ENCODE measurements at regions not wholly inside any gene's neighbourhood (a gene's known extent, or its start where the extent isn't known, plus 50 kb on each side); places are given as distances from the start of the nearest gene placed in this dataset.
"Not testable (repeated sequence)": the region's sequence is repeated elsewhere in the genome, so short reads cannot be mapped to it uniquely, and the experiment has no call there.

DNA sequence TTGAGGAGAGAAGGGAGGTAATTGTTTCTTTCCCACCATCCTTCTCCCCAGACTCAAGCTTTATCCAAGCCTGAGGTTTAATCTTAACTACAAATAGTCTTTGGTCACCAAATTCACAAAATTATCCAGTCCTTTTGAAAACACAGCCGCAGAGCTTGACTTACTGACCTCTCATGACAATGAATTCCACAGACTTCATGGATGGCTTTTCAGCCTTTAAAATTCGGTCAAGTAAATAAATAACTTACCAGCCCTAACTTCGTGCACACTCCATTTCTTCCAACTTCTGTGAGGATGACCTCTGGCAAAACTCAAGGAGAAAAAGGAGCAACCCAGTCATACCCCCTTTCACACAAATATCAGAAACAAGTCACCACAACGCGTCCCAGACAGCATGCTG, 137.0 kb upstream of the CDKN3 start:
- no peaks in the 10 kb centered on the region for H3K9me3 ChIP-seq (ENCODE audit: control insufficient read depth, low read depth, low read length)
- no peaks in the 10 kb centered on the region for H3K27me3 ChIP-seq (ENCODE audit: control insufficient read depth, extremely low read depth, insufficient read depth, low read length)
- H3K9ac ChIP-seq (ENCODE audit: control insufficient read depth, extremely low read depth, insufficient read depth, low read length) = no peak overlapping the region
- no peaks in the 10 kb centered on the region for H3K36me3 ChIP-seq (ENCODE audit: control insufficient read depth in 2 of 2, extremely low read depth in 1 of 2, insufficient read depth in 2 of 2, low read length in 2 of 2)
- H3K4me1 ChIP-seq (ENCODE audit: control insufficient read depth, extremely low read depth, insufficient read depth, low read length) = no peaks in the 10 kb centered on the region
- dilution Hi-C loops (cut with MboI; ENCODE audit: extremely low pct_ligation_motif_present, low sequenced_read_pairs) = no loop called here
- H3K4me2 ChIP-seq (ENCODE audit: control insufficient read depth, extremely low read depth, insufficient read depth, low read depth, low read length) = no peak overlapping the region
- FAIRE-seq (no peak), DNase-seq (ENCODE audit: low read depth, low spot score) (no peak)
- H3K79me2 ChIP-seq (ENCODE audit: control insufficient read depth, insufficient read depth, low read length) = no peaks in the 10 kb centered on the region
- H2AFZ ChIP-seq (ENCODE audit: control insufficient read depth, low read length) = no peak overlapping the region
- no peaks in the 10 kb centered on the region for H3K9me1 ChIP-seq (ENCODE audit: control insufficient read depth, extremely low read depth, insufficient read depth, low read length)
- H3K4me3 ChIP-seq (ENCODE audit: control insufficient read depth in 2 of 3, extremely low read depth in 1 of 3, insufficient read depth in 2 of 3, low read depth in 1 of 3, low read length in 3 of 3) = no peak overlapping the region
- TF ChIP-seq, protein P1, sequence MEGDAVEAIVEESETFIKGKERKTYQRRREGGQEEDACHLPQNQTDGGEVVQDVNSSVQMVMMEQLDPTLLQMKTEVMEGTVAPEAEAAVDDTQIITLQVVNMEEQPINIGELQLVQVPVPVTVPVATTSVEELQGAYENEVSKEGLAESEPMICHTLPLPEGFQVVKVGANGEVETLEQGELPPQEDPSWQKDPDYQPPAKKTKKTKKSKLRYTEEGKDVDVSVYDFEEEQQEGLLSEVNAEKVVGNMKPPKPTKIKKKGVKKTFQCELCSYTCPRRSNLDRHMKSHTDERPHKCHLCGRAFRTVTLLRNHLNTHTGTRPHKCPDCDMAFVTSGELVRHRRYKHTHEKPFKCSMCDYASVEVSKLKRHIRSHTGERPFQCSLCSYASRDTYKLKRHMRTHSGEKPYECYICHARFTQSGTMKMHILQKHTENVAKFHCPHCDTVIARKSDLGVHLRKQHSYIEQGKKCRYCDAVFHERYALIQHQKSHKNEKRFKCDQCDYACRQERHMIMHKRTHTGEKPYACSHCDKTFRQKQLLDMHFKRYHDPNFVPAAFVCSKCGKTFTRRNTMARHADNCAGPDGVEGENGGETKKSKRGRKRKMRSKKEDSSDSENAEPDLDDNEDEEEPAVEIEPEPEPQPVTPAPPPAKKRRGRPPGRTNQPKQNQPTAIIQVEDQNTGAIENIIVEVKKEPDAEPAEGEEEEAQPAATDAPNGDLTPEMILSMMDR (optimal IDR thresholded peaks at IDR 0.05 in 1 of 3, IDR thresholded peaks at IDR 0.05 in 1 of 3, conservative IDR thresholded peaks at IDR 0.05 in 1 of 3; ENCODE audit: extremely low read depth in 1 of 3, insufficient read depth in 2 of 3, low read length in 3 of 3) = no peak
- no peak for TF ChIP-seq EZH2 (IDR thresholded peaks at IDR 0.05; ENCODE audit: low read length)
- H4K20me1 ChIP-seq (ENCODE audit: control insufficient read depth, extremely low read depth, insufficient read depth, low read length) = no peaks in the 10 kb centered on the region
- no peak overlapping the region for H3K27ac ChIP-seq (ENCODE audit: control insufficient read depth, insufficient read depth, low read length)

DNA sequence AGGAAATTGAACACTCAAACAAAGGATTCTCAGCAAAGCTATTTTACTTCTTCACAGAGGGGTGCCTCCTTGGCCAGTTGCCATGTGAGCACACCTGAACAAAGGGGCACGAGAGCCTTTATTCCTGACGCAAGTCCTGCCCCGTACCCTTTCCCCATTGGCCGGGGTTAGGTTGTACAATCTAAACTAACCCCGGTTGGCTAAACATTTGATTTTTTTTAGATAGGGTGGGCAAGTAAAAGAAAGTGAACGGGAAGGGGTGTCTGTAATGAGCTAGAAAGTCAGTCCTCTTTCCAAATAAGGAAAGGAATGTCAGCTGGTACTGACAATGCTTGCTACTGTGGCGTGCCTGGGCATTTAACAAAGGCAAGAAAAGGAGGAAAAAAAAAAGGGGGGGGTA, 135.5 kb upstream of the CDKN3 start:
- dilution Hi-C loops (cut with MboI; ENCODE audit: extremely low pct_ligation_motif_present, low sequenced_read_pairs) = no loop called here
- no peak for TF ChIP-seq EZH2 (IDR thresholded peaks at IDR 0.05; ENCODE audit: low read length)
- TF ChIP-seq, protein P1 (optimal IDR thresholded peaks at IDR 0.05 in 1 of 3, IDR thresholded peaks at IDR 0.05 in 1 of 3, conservative IDR thresholded peaks at IDR 0.05 in 1 of 3; ENCODE audit: extremely low read depth in 1 of 3, insufficient read depth in 2 of 3, low read length in 3 of 3) = no peak
- Histone ChIP-seq H4K20me1 (ENCODE audit: control insufficient read depth, extremely low read depth, insufficient read depth, low read length) (no peaks in the 10 kb centered on the region), H3K27ac (ENCODE audit: control insufficient read depth, insufficient read depth, low read length) (no peak overlapping the region), H3K27me3 (ENCODE audit: control insufficient read depth, extremely low read depth, insufficient read depth, low read length) (no peaks in the 10 kb centered on the region), H3K79me2 (ENCODE audit: control insufficient read depth, insufficient read depth, low read length) (no peaks in the 10 kb centered on the region), H3K36me3 (ENCODE audit: control insufficient read depth in 2 of 2, extremely low read depth in 1 of 2, insufficient read depth in 2 of 2, low read length in 2 of 2) (no peaks in the 10 kb centered on the region), H3K4me3 (ENCODE audit: control insufficient read depth in 2 of 3, extremely low read depth in 1 of 3, insufficient read depth in 2 of 3, low read depth in 1 of 3, low read length in 3 of 3) (no peak overlapping the region), H3K4me1 (ENCODE audit: control insufficient read depth, extremely low read depth, insufficient read depth, low read length) (no peaks in the 10 kb centered on the region), H3K4me2 (ENCODE audit: control insufficient read depth, extremely low read depth, insufficient read depth, low read depth, low read length) (no peak overlapping the region), H3K9me1 (ENCODE audit: control insufficient read depth, extremely low read depth, insufficient read depth, low read length) (no peaks in the 10 kb centered on the region), H2AFZ (ENCODE audit: control insufficient read depth, low read length) (no peak overlapping the region), H3K9me3 (ENCODE audit: control insufficient read depth, low read depth, low read length) (no peaks in the 10 kb centered on the region), H3K9ac (ENCODE audit: control insufficient read depth, extremely low read depth, insufficient read depth, low read length) (no peak overlapping the region)
- DNase-seq (ENCODE audit: low read depth, low spot score) (no peak), FAIRE-seq (no peak)

- H3K27ac ChIP-seq (ENCODE audit: control insufficient read depth, insufficient read depth, low read length); dilution Hi-C loops (cut with MboI; ENCODE audit: extremely low pct_ligation_motif_present, low sequenced_read_pairs); DNase-seq (ENCODE audit: low read depth, low spot score); H3K9ac ChIP-seq (ENCODE audit: control insufficient read depth, extremely low read depth, insufficient read depth, low read length); H4K20me1 ChIP-seq (ENCODE audit: control insufficient read depth, extremely low read depth, insufficient read depth, low read length); H3K79me2 ChIP-seq (ENCODE audit: control insufficient read depth, insufficient read depth, low read length); H3K4me1 ChIP-seq (ENCODE audit: control insufficient read depth, extremely low read depth, insufficient read depth, low read length); H3K9me1 ChIP-seq (ENCODE audit: control insufficient read depth, extremely low read depth, insufficient read depth, low read length); H3K9me3 ChIP-seq (ENCODE audit: control insufficient read depth, low read depth, low read length); H3K36me3 ChIP-seq (ENCODE audit: control insufficient read depth in 2 of 2, extremely low read depth in 1 of 2, insufficient read depth in 2 of 2, low read length in 2 of 2); FAIRE-seq; H3K4me2 ChIP-seq (ENCODE audit: control insufficient read depth, extremely low read depth, insufficient read depth, low read depth, low read length); H2AFZ ChIP-seq (ENCODE audit: control insufficient read depth, low read length); H3K27me3 ChIP-seq (ENCODE audit: control insufficient read depth, extremely low read depth, insufficient read depth, low read length); H3K4me3 ChIP-seq (ENCODE audit: control insufficient read depth in 2 of 3, extremely low read depth in 1 of 3, insufficient read depth in 2 of 3, low read depth in 1 of 3, low read length in 3 of 3): not testable (repeated sequence)
Observed at GRCh38 chr14:54266616-54267015, 130.2 kb upstream of the CDKN3 start.
